Stomach (tissue), 4 donors: ENCODE measurements at regions not wholly inside any gene's neighbourhood (a gene's known extent, or its start where the extent isn't known, plus 50 kb on each side); places are given as distances from the start of the nearest gene placed in this dataset.

Experiments
- POLR2A ChIP-seq, 4 donors: fragments of 450-650 bp; IDR thresholded peaks; one replicate each; pipeline ENCODE4 v1.6.1; 2016; ENCODE audit warnings: antibody characterized with exemption in 4 of 4, control low read depth in 2 of 4, mild to moderate bottlenecking in 1 of 4, moderate library complexity in 1 of 4
- POLR2AphosphoS5 ChIP-seq, 3 donors: sonication (generic); formaldehyde crosslinking; IDR thresholded peaks; one replicate each; pipeline ENCODE4 v1.6.1; 2016; ENCODE audit warnings: antibody characterized with exemption in 3 of 3
- TF ChIP-seq, protein P1 (sequence below), 7 experiments: fragments of 450-650 bp in 4 of 7; fragments of 200-600 bp in 3 of 7; sonication (generic) in 3 of 7; IDR thresholded peaks; one replicate each; pipeline ENCODE4 v1.5.1; 2016 to 2019; ENCODE audit warnings: antibody characterized with exemption in 7 of 7, control low read depth in 2 of 7, mild to moderate bottlenecking in 1 of 7

- TF ChIP-seq, protein P1, sequence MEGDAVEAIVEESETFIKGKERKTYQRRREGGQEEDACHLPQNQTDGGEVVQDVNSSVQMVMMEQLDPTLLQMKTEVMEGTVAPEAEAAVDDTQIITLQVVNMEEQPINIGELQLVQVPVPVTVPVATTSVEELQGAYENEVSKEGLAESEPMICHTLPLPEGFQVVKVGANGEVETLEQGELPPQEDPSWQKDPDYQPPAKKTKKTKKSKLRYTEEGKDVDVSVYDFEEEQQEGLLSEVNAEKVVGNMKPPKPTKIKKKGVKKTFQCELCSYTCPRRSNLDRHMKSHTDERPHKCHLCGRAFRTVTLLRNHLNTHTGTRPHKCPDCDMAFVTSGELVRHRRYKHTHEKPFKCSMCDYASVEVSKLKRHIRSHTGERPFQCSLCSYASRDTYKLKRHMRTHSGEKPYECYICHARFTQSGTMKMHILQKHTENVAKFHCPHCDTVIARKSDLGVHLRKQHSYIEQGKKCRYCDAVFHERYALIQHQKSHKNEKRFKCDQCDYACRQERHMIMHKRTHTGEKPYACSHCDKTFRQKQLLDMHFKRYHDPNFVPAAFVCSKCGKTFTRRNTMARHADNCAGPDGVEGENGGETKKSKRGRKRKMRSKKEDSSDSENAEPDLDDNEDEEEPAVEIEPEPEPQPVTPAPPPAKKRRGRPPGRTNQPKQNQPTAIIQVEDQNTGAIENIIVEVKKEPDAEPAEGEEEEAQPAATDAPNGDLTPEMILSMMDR (IDR thresholded peaks at IDR 0.05), result no peak
- no peak for TF ChIP-seq POLR2AphosphoS5 (IDR thresholded peaks at IDR 0.05)
- TF ChIP-seq POLR2A (IDR thresholded peaks at IDR 0.05), result no peak
These were observed 68.9 kb upstream of the IVNS1ABP start for GRCh38 chr1:185385991-185386390.
